ENCODE measurements at regions not wholly inside any gene's neighbourhood (a gene's known extent, or its start where the extent isn't known, plus 50 kb on each side); places are given as distances from the start of the nearest gene placed in this dataset.

DNA sequence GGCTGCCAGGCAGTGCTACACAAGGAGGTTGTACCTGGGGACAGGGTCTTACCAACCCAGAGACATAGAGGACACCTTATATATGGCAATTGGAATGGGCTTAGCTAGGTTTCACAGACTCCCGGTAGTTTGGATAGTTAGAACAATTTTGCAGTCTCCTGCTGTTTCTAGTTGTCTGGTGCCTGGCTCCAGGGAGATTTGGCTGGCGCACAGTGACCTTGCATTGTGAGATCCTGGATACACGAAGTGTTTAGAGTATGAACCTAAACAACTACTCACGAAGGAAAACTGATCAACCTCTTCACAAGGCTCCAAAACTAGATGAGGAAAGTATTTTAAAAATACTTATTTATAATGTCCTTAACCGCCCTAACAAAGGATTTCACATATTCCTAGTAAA is 614.7 kb downstream of the FAM181B start:
- TF ChIP-seq, protein P1, sequence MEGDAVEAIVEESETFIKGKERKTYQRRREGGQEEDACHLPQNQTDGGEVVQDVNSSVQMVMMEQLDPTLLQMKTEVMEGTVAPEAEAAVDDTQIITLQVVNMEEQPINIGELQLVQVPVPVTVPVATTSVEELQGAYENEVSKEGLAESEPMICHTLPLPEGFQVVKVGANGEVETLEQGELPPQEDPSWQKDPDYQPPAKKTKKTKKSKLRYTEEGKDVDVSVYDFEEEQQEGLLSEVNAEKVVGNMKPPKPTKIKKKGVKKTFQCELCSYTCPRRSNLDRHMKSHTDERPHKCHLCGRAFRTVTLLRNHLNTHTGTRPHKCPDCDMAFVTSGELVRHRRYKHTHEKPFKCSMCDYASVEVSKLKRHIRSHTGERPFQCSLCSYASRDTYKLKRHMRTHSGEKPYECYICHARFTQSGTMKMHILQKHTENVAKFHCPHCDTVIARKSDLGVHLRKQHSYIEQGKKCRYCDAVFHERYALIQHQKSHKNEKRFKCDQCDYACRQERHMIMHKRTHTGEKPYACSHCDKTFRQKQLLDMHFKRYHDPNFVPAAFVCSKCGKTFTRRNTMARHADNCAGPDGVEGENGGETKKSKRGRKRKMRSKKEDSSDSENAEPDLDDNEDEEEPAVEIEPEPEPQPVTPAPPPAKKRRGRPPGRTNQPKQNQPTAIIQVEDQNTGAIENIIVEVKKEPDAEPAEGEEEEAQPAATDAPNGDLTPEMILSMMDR (IDR thresholded peaks at IDR 0.05): no peak
- no peak for TF ChIP-seq POLR2A (IDR thresholded peaks at IDR 0.05)

Data from Peyer's patch (tissue), 4 donors.